ENCODE measurements at regions not wholly inside any gene's neighbourhood (a gene's known extent, or its start where the extent isn't known, plus 50 kb on each side); places are given as distances from the start of the nearest gene placed in this dataset.

DNA sequence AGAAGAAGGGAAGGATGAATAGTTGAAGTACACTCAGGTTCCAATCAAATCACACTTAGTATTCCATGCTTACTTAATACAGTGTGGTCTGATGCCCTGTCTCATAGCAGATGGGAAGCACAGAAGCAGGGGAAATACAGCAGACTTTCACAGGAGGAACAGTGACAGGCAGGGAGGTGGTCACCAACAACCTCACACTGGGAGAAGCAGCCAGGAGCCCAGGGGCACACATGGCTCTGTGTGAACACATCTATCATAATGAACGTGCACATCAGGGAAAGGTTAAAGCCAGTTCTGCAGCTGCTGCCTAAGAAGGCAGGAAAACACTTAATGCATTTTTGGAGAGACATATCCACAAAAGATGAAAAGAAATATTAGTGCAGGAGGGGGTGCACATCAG lies 312.3 kb downstream of the MED10 start:
- Histone ChIP-seq H3K27ac (ENCODE audit: low read depth, low read length) (no peak overlapping the region), H3K36me3 (ENCODE audit: control insufficient read depth, insufficient read depth, low read length) (no peaks in the 10 kb centered on the region), H3K4me2 (ENCODE audit: low read length) (no peak overlapping the region), H2BK120ac (ENCODE audit: low read depth, low read length) (no peak overlapping the region), H4K8ac (ENCODE audit: low read depth, low read length) (no peak overlapping the region), H3K9ac (ENCODE audit: low read length) (no peak overlapping the region), H3K27me3 (ENCODE audit: insufficient read depth, low read length, poor library complexity) (no peaks in the 10 kb centered on the region), H3K23ac (ENCODE audit: low read length) (no peak overlapping the region), H3K79me2 (ENCODE audit: control insufficient read depth, insufficient read depth, low read length) (no peaks in the 10 kb centered on the region), H2BK15ac (replicated peaks; ENCODE audit: low read depth) (no peak overlapping the region), H3K4me3 (ENCODE audit: low read length) (no peak overlapping the region), H3K79me1 (ENCODE audit: low read length) (no peaks in the 10 kb centered on the region), H2BK5ac (ENCODE audit: low read length) (no peak overlapping the region), H3K18ac (ENCODE audit: low read length) (no peak overlapping the region), H3K56ac (ENCODE audit: low read length) (no peak overlapping the region), H2AK5ac (ENCODE audit: low read length) (no peak overlapping the region), H3K4ac (ENCODE audit: low read depth, low read length) (no peak overlapping the region), H4K5ac (ENCODE audit: low read length) (no peak overlapping the region), H3K4me1 (ENCODE audit: control insufficient read depth, low read depth, low read length) (no peaks in the 10 kb centered on the region)
- no CpG with 5 or more reads among the region's 1 CpG for WGBS (ENCODE audit: extremely low coverage, insufficient coverage, low lambda C conversion rate)
- DNase-seq: no peak

DNA sequence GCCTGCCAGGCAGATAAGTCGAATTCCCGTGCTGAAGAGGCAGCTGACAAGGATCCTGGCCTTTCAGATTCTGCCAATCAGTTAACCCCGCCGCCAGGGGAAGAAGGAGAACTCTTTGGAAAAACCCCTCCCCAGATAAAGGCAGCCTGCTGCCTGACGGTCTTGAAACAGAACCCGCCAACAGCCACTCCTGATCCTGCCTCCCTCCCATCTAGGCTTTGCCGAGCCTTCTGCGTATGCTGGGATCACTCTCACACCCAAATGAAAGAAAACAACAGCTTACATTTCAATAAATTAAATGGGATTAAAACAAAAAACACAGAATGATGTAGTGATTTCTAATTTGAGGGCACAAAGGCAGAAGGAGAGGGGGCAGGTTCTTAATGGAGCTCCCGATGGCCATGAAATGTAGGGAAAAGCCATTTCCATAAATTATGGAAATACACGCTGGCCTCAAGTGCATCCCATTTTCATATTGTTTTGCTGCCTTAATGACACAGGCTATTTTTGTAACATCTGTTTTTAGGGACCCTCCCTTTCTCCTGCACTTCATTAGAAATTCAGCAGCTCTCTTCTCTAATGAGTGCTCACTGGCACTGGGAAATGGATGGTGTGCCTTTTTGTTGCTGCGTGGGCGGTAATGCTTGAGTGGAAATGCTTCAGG lies 319.1 kb downstream of the MED10 start:
- H3K4me2 ChIP-seq (ENCODE audit: low read length): no peak overlapping the region
- H2AK5ac ChIP-seq (ENCODE audit: low read length): no peak overlapping the region
- DNase-seq: no peak
- H3K4me3 ChIP-seq (ENCODE audit: low read length): no peak overlapping the region
- H4K8ac ChIP-seq (ENCODE audit: low read depth, low read length): no peak overlapping the region
- no peak overlapping the region for H2BK15ac ChIP-seq (replicated peaks; ENCODE audit: low read depth)
- no peak overlapping the region for H3K9ac ChIP-seq (ENCODE audit: low read length)
- no peak overlapping the region for H3K27ac ChIP-seq (ENCODE audit: low read depth, low read length)
- no peaks in the 10 kb centered on the region for H3K27me3 ChIP-seq (ENCODE audit: insufficient read depth, low read length, poor library complexity)
- H3K79me2 ChIP-seq (ENCODE audit: control insufficient read depth, insufficient read depth, low read length): no peaks in the 10 kb centered on the region
- H3K4ac ChIP-seq (ENCODE audit: low read depth, low read length): no peak overlapping the region
- no peaks in the 10 kb centered on the region for H3K36me3 ChIP-seq (ENCODE audit: control insufficient read depth, insufficient read depth, low read length)
- H3K56ac ChIP-seq (ENCODE audit: low read length): no peak overlapping the region
- H4K5ac ChIP-seq (ENCODE audit: low read length): no peak overlapping the region
- no peaks in the 10 kb centered on the region for H3K79me1 ChIP-seq (ENCODE audit: low read length)
- no peak overlapping the region for H2BK5ac ChIP-seq (ENCODE audit: low read length)
- H3K23ac ChIP-seq (ENCODE audit: low read length): no peak overlapping the region
- no peak overlapping the region for H2BK120ac ChIP-seq (ENCODE audit: low read depth, low read length)
- no CpG with 5 or more reads among the region's 12 CpGs for WGBS (ENCODE audit: extremely low coverage, insufficient coverage, low lambda C conversion rate)
- H3K18ac ChIP-seq (ENCODE audit: low read length): no peak overlapping the region
- H3K4me1 ChIP-seq (ENCODE audit: control insufficient read depth, low read depth, low read length): no peaks in the 10 kb centered on the region

DNA sequence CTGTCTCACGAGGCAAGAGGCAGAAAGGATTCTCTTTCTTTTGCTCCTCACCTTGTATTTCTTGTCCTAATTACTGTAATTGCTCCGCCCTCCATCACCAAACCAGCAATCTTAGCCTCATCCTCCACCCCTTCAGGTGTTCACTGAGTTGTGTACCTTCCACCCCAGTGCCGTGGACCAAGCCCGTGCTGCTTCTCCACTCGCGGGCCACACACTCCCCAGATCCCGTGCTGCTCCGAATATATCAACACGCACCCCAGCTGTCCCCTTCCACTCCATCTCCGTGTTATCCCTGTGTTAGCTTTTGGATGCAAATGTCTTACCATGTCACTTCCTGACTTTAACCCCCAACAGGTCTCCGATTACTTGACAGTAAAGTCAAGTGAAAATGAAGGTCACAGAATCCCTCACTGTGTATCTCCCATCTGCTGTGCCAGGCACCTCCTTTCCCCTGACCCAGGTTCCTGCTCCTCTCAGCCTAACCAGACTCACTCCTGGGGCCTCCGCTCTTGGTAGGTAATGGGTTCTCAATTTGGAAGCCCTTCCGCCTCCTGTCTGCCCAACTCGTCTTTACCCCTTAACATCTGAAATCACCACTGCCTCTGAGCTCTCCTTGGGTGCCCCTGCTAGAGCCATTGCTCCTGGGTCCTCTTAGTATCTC lies 320.2 kb downstream of the MED10 start:
- H3K27me3 ChIP-seq (ENCODE audit: insufficient read depth, low read length, poor library complexity): no peaks in the 10 kb centered on the region
- H4K5ac ChIP-seq (ENCODE audit: low read length): no peak overlapping the region
- no peak overlapping the region for H3K56ac ChIP-seq (ENCODE audit: low read length)
- no peak overlapping the region for H3K4ac ChIP-seq (ENCODE audit: low read depth, low read length)
- H3K27ac ChIP-seq (ENCODE audit: low read depth, low read length): no peak overlapping the region
- no peak overlapping the region for H4K8ac ChIP-seq (ENCODE audit: low read depth, low read length)
- no peak overlapping the region for H3K23ac ChIP-seq (ENCODE audit: low read length)
- H3K4me3 ChIP-seq (ENCODE audit: low read length): no peak overlapping the region
- no peak overlapping the region for H3K9ac ChIP-seq (ENCODE audit: low read length)
- H3K18ac ChIP-seq (ENCODE audit: low read length): no peak overlapping the region
- no peaks in the 10 kb centered on the region for H3K79me2 ChIP-seq (ENCODE audit: control insufficient read depth, insufficient read depth, low read length)
- H3K4me2 ChIP-seq (ENCODE audit: low read length): no peak overlapping the region
- no peaks in the 10 kb centered on the region for H3K36me3 ChIP-seq (ENCODE audit: control insufficient read depth, insufficient read depth, low read length)
- no peak overlapping the region for H2BK15ac ChIP-seq (replicated peaks; ENCODE audit: low read depth)
- H3K4me1 ChIP-seq (ENCODE audit: control insufficient read depth, low read depth, low read length): no peaks in the 10 kb centered on the region
- no CpG with 5 or more reads among the region's 14 CpGs for WGBS (ENCODE audit: extremely low coverage, insufficient coverage, low lambda C conversion rate)
- H2AK5ac ChIP-seq (ENCODE audit: low read length): no peak overlapping the region
- H2BK5ac ChIP-seq (ENCODE audit: low read length): no peak overlapping the region
- DNase-seq: no peak
- no peaks in the 10 kb centered on the region for H3K79me1 ChIP-seq (ENCODE audit: low read length)
- H2BK120ac ChIP-seq (ENCODE audit: low read depth, low read length): no peak overlapping the region

DNA sequence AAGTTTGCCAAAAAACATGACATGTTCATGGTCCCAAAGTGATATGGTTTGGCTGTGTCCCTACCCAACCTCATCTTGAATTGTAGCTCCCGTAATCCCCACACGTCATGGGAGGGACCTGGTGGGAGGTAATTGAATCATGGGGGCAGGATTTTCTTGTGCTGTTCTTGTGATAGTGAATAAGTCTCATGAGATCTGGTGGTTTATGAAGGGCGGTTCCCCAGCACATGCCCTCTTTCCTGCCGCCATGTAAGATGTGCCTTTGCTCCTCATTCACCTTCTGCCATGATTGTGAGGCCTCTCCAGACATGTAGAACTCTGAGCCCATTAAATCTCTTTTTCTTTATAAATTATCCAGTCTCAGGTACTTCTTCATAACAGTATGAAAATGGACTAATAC lies 322.1 kb downstream of the MED10 start:
- no peak overlapping the region for H3K18ac ChIP-seq (ENCODE audit: low read length)
- no peak overlapping the region for H2AK5ac ChIP-seq (ENCODE audit: low read length)
- H4K8ac ChIP-seq (ENCODE audit: low read depth, low read length): no peak overlapping the region
- no peaks in the 10 kb centered on the region for H3K27me3 ChIP-seq (ENCODE audit: insufficient read depth, low read length, poor library complexity)
- H3K79me1 ChIP-seq (ENCODE audit: low read length): no peaks in the 10 kb centered on the region
- no peak overlapping the region for H3K4me2 ChIP-seq (ENCODE audit: low read length)
- no peak overlapping the region for H2BK120ac ChIP-seq (ENCODE audit: low read depth, low read length)
- no peak overlapping the region for H3K4ac ChIP-seq (ENCODE audit: low read depth, low read length)
- no peak overlapping the region for H2BK5ac ChIP-seq (ENCODE audit: low read length)
- no peaks in the 10 kb centered on the region for H3K36me3 ChIP-seq (ENCODE audit: control insufficient read depth, insufficient read depth, low read length)
- no peak overlapping the region for H3K23ac ChIP-seq (ENCODE audit: low read length)
- H3K4me3 ChIP-seq (ENCODE audit: low read length): no peak overlapping the region
- H3K9ac ChIP-seq (ENCODE audit: low read length): no peak overlapping the region
- no peak overlapping the region for H4K5ac ChIP-seq (ENCODE audit: low read length)
- no peaks in the 10 kb centered on the region for H3K79me2 ChIP-seq (ENCODE audit: control insufficient read depth, insufficient read depth, low read length)
- H3K27ac ChIP-seq (ENCODE audit: low read depth, low read length): no peak overlapping the region
- WGBS (ENCODE audit: extremely low coverage, insufficient coverage, low lambda C conversion rate): no CpG with 5 or more reads among the region's 4 CpGs
- no peak overlapping the region for H3K56ac ChIP-seq (ENCODE audit: low read length)
- DNase-seq: no peak
- no peak overlapping the region for H2BK15ac ChIP-seq (replicated peaks; ENCODE audit: low read depth)
- no peaks in the 10 kb centered on the region for H3K4me1 ChIP-seq (ENCODE audit: control insufficient read depth, low read depth, low read length)

DNA sequence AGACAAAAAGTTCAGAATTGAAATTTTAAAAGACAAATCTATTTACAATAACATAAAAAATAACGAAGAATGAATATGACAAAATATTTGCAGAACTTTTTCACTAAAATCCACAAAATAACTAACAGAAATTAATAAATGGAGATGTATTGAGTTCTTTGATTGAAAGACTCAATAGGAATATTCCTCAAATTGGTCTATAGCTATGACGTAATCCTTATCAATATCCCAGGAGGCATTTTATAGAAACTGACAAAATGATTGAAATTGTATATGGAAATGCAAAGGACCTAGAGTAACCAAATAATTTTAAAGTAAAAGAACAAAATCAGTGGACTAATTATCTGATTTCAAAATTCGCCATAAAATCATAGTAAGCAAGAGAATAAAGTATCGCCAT lies 328.7 kb downstream of the MED10 start:
- no peak overlapping the region for H3K9ac ChIP-seq (ENCODE audit: low read length)
- H3K23ac ChIP-seq (ENCODE audit: low read length): no peak overlapping the region
- no peaks in the 10 kb centered on the region for H3K36me3 ChIP-seq (ENCODE audit: control insufficient read depth, insufficient read depth, low read length)
- H2AK5ac ChIP-seq (ENCODE audit: low read length): no peak overlapping the region
- no peak overlapping the region for H3K18ac ChIP-seq (ENCODE audit: low read length)
- H3K27me3 ChIP-seq (ENCODE audit: insufficient read depth, low read length, poor library complexity): no peaks in the 10 kb centered on the region
- no peak overlapping the region for H4K5ac ChIP-seq (ENCODE audit: low read length)
- no peak overlapping the region for H2BK15ac ChIP-seq (replicated peaks; ENCODE audit: low read depth)
- H2BK5ac ChIP-seq (ENCODE audit: low read length): no peak overlapping the region
- 100% methylated on average over 1 of the region's 4 CpGs for WGBS (ENCODE audit: extremely low coverage, insufficient coverage, low lambda C conversion rate)
- no peak overlapping the region for H3K4me3 ChIP-seq (ENCODE audit: low read length)
- no peak overlapping the region for H3K4ac ChIP-seq (ENCODE audit: low read depth, low read length)
- no peak for DNase-seq
- no peak overlapping the region for H4K8ac ChIP-seq (ENCODE audit: low read depth, low read length)
- H2BK120ac ChIP-seq (ENCODE audit: low read depth, low read length): no peak overlapping the region
- no peaks in the 10 kb centered on the region for H3K4me1 ChIP-seq (ENCODE audit: control insufficient read depth, low read depth, low read length)
- H3K79me2 ChIP-seq (ENCODE audit: control insufficient read depth, insufficient read depth, low read length): no peaks in the 10 kb centered on the region
- no peak overlapping the region for H3K27ac ChIP-seq (ENCODE audit: low read depth, low read length)
- H3K56ac ChIP-seq (ENCODE audit: low read length): no peak overlapping the region
- H3K79me1 ChIP-seq (ENCODE audit: low read length): no peaks in the 10 kb centered on the region
- H3K4me2 ChIP-seq (ENCODE audit: low read length): no peak overlapping the region

DNA sequence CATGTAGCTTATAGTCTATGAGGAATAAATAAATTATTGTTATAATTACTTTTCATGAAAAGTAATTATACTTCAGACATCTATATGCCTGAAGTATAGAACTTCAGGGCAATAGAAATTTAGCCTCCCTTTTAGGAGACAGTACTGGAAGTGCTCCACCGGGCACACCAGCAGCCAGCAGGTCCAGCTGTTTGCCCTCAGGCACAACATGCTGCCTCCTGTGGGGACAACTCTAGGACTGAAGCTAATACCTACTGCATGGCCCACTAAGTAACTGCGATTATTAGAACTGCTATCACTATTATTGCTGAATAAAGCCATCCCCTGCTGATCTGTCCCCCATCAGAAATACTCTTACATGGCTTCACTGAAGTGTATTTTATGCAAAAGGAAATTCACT lies 329.6 kb downstream of the MED10 start:
- Histone ChIP-seq H3K4me3 (ENCODE audit: low read length) (no peak overlapping the region), H3K4ac (ENCODE audit: low read depth, low read length) (no peak overlapping the region), H3K79me1 (ENCODE audit: low read length) (no peaks in the 10 kb centered on the region), H4K5ac (ENCODE audit: low read length) (no peak overlapping the region), H2BK15ac (replicated peaks; ENCODE audit: low read depth) (no peak overlapping the region), H4K8ac (ENCODE audit: low read depth, low read length) (no peak overlapping the region), H2AK5ac (ENCODE audit: low read length) (no peak overlapping the region), H3K4me1 (ENCODE audit: control insufficient read depth, low read depth, low read length) (no peaks in the 10 kb centered on the region), H3K23ac (ENCODE audit: low read length) (no peak overlapping the region), H3K56ac (ENCODE audit: low read length) (no peak overlapping the region), H3K9ac (ENCODE audit: low read length) (no peak overlapping the region), H3K27me3 (ENCODE audit: insufficient read depth, low read length, poor library complexity) (no peaks in the 10 kb centered on the region), H2BK120ac (ENCODE audit: low read depth, low read length) (no peak overlapping the region), H3K36me3 (ENCODE audit: control insufficient read depth, insufficient read depth, low read length) (no peaks in the 10 kb centered on the region), H3K18ac (ENCODE audit: low read length) (no peak overlapping the region), H3K27ac (ENCODE audit: low read depth, low read length) (no peak overlapping the region), H3K4me2 (ENCODE audit: low read length) (no peak overlapping the region), H3K79me2 (ENCODE audit: control insufficient read depth, insufficient read depth, low read length) (no peaks in the 10 kb centered on the region), H2BK5ac (ENCODE audit: low read length) (no peak overlapping the region)
- DNase-seq: no peak
- no CpG with 5 or more reads among the region's 2 CpGs for WGBS (ENCODE audit: extremely low coverage, insufficient coverage, low lambda C conversion rate)

Measured in mesendoderm (in vitro differentiated cells).